ENCODE measurements at regions not wholly inside any gene's neighbourhood (a gene's known extent, or its start where the extent isn't known, plus 50 kb on each side); places are given as distances from the start of the nearest gene placed in this dataset.

- no peak for DNase-seq
- TF ChIP-seq POLR2A (IDR thresholded peaks at IDR 0.05) = no peak
- Histone ChIP-seq H3K4me3 (no peak overlapping the region), H3K4me1 (no peaks in the 10 kb centered on the region), H3K36me3 (no peaks in the 10 kb centered on the region), H3K27me3 (replicated peaks in 1 of 7) (peaks cover 0 to 61% (median 0%) of the 10 kb centered on the region in 7 donors), H3K9me3 (no peaks in the 10 kb centered on the region), H3K27ac (no peak overlapping the region)
- intact Hi-C loops (cut with DNase I; ENCODE audit: low total_unique reads) = no loop called here
- 32 to 42% (median 35%) methylated on average over 4 of the region's 4 CpGs for WGBS, 5 donors
Observed at GRCh38 chr5:141737535-141737934, 55.5 kb upstream of the ARAP3 start.

- H3K27me3 ChIP-seq (replicated peaks in 1 of 7) = peaks cover 0 to 46% (median 0%) of the 10 kb centered on the region in 7 donors
- no peaks in the 10 kb centered on the region for H3K9me3 ChIP-seq
- WGBS, 5 donors = 19 to 46% (median 42%) methylated on average over 1 of the region's 1 CpG; no CpG with 5 or more reads in 1 of the 5 donors
Observed at GRCh38 chr5:141735823-141736222, 53.8 kb upstream of the ARAP3 start.

GRCh38 chr5:141734501-141735229 lies 52.6 kb upstream of the ARAP3 start:
- H3K9me3 ChIP-seq = no peaks in the 10 kb centered on the region
- no peak overlapping the region for H3K4me3 ChIP-seq
- no peak overlapping the region for H3K27ac ChIP-seq
- H3K27me3 ChIP-seq (replicated peaks in 1 of 7) = peaks cover 0 to 42% (median 0%) of the 10 kb centered on the region in 7 donors
- H3K36me3 ChIP-seq = no peaks in the 10 kb centered on the region
- no peak for TF ChIP-seq POLR2AphosphoS5 (IDR thresholded peaks at IDR 0.05)
- no peak for TF ChIP-seq CTCF (IDR thresholded peaks at IDR 0.05 in 8 of 11, conservative IDR thresholded peaks at IDR 0.05 in 3 of 11)
- TF ChIP-seq POLR2A (IDR thresholded peaks at IDR 0.05) = no peak
- H3K4me1 ChIP-seq = no peaks in the 10 kb centered on the region
- WGBS, 5 donors = 43 to 52% (median 47%) methylated on average over 4 of the region's 4 CpGs
- no peak for DNase-seq
- intact Hi-C loops (cut with DNase I; ENCODE audit: low total_unique reads) = no loop called here

More at GRCh38 chr5:141735823-141736222, 53.8 kb upstream of the ARAP3 start:
- intact Hi-C loops (cut with DNase I; ENCODE audit: low total_unique reads) = no loop called here
- Histone ChIP-seq H3K27ac (no peak overlapping the region), H3K4me1 (no peaks in the 10 kb centered on the region), H3K36me3 (no peaks in the 10 kb centered on the region), H3K4me3 (no peak overlapping the region)
- TF ChIP-seq POLR2A (IDR thresholded peaks at IDR 0.05) (no peak), POLR2AphosphoS5 (IDR thresholded peaks at IDR 0.05) (no peak)
- DNase-seq = no peak

GRCh38 chr5:141733198-141733597 lies 51.2 kb upstream of the ARAP3 start:
- Histone ChIP-seq H3K36me3 (no peaks in the 10 kb centered on the region), H3K27ac (no peak overlapping the region), H3K27me3 (replicated peaks in 1 of 7) (peaks cover 0 to 30% (median 0%) of the 10 kb centered on the region in 7 donors), H3K4me3 (no peak overlapping the region), H3K4me1 (no peaks in the 10 kb centered on the region), H3K9me3 (no peaks in the 10 kb centered on the region)
- 55 to 71% (median 68%) methylated on average over 2 of the region's 2 CpGs; no CpG with 5 or more reads in 1 of the 5 donors for WGBS, 5 donors
- DNase-seq = no peak
- TF ChIP-seq CTCF (IDR thresholded peaks at IDR 0.05 in 8 of 11, conservative IDR thresholded peaks at IDR 0.05 in 3 of 11) (no peak), POLR2A (IDR thresholded peaks at IDR 0.05) (no peak), POLR2AphosphoS5 (IDR thresholded peaks at IDR 0.05) (no peak)
- intact Hi-C loops (cut with DNase I; ENCODE audit: low total_unique reads) = no loop called here

GRCh38 chr5:141732417-141732816 lies 50.4 kb upstream of the ARAP3 start:
- no peak for DNase-seq
- Histone ChIP-seq H3K4me3 (no peak overlapping the region), H3K9me3 (no peaks in the 10 kb centered on the region), H3K36me3 (no peaks in the 10 kb centered on the region), H3K27ac (no peak overlapping the region), H3K27me3 (replicated peaks in 1 of 7) (peaks cover 0 to 23% (median 0%) of the 10 kb centered on the region in 7 donors), H3K4me1 (no peaks in the 10 kb centered on the region)
- intact Hi-C loops (cut with DNase I; ENCODE audit: low total_unique reads) = no loop called here
- TF ChIP-seq POLR2A (IDR thresholded peaks at IDR 0.05) = no peak
- no peak for TF ChIP-seq POLR2AphosphoS5 (IDR thresholded peaks at IDR 0.05)
- TF ChIP-seq CTCF (IDR thresholded peaks at IDR 0.05 in 8 of 11, conservative IDR thresholded peaks at IDR 0.05 in 3 of 11) = no peak
